HFFc6 (cell line): ENCODE measurements at regions not wholly inside any gene's neighbourhood (a gene's known extent, or its start where the extent isn't known, plus 50 kb on each side); places are given as distances from the start of the nearest gene placed in this dataset.

Experiments used
- DNase-seq: peaks from one replicate; pipeline ENCODE4 v3.0.0-alpha.2; 2018
- H3K27ac Mint-ChIP-seq: 2 replicates; pipeline ENCODE4 v1.8.0; 2020; ENCODE audit warnings: mild to moderate bottlenecking, mixed read lengths
- H3K27me3 Mint-ChIP-seq: 2 replicates; pipeline ENCODE4 v1.8.0; 2021; ENCODE audit warnings: mild to moderate bottlenecking, moderate library complexity, mixed read lengths; ENCODE audit not compliant: insufficient read depth
- H3K36me3 Mint-ChIP-seq: 2 replicates; pipeline ENCODE4 v1.8.0; 2021; ENCODE audit warnings: low read depth, mixed read lengths
- H3K4me1 Mint-ChIP-seq: 2 replicates; pipeline ENCODE4 v1.8.0; 2020; ENCODE audit warnings: low read depth, mixed read lengths
- H3K4me3 Mint-ChIP-seq: 2 replicates; pipeline ENCODE4 v1.8.0; 2020; ENCODE audit warnings: mild to moderate bottlenecking, moderate library complexity, mixed read lengths
- H3K9me3 Mint-ChIP-seq: 2 replicates; pipeline ENCODE4 v1.8.0; 2020; ENCODE audit warnings: mild to moderate bottlenecking, mixed read lengths
- CTCF ChIP-seq: fragments of 200-600 bp; sonication (generic); IDR thresholded peaks from 2 replicates; pipeline ENCODE4 v1.5.0; 2021; ENCODE audit warnings: antibody characterized with exemption, mild to moderate bottlenecking

GRCh38 chr2:139228276-139228675, 448.1 kb upstream of the NXPH2 start:
- Mint-ChIP-seq H3K4me3 (no peak overlapping the region), H3K4me1 (no peaks in the 10 kb centered on the region), H3K27ac (no peak overlapping the region), H3K36me3 (no peaks in the 10 kb centered on the region), H3K9me3 (peaks cover 14% of the 10 kb centered on the region; the same call in 1 of the 2 replicates), H3K27me3 (no peaks in the 10 kb centered on the region)
- no peak for TF ChIP-seq CTCF
- DNase-seq: no peak

DNA sequence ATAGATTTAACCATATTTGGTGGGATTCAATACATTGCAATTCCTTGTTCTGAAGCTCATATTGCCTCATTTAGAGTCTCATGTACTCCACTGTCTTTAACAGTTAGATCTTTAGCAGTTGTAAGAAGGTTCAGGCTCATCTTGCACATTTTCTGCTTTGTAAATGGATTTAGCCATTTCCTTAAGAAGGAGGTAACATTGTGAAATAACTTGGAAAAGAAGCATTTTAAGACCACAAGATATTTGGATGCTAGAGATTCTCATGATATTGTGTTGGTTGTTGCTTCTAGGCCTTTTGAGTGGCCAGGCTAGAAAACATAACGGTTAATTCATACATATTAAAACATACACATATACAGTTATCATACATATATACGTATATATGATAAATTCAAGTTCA, 445.8 kb upstream of the NXPH2 start:
- no peak for TF ChIP-seq CTCF
- DNase-seq: no peak
- Mint-ChIP-seq H3K36me3 (no peaks in the 10 kb centered on the region), H3K27me3 (no peaks in the 10 kb centered on the region), H3K27ac (no peak overlapping the region), H3K4me1 (no peaks in the 10 kb centered on the region), H3K4me3 (no peak overlapping the region), H3K9me3 (peaks cover 11% of the 10 kb centered on the region)

- Mint-ChIP-seq H3K4me3 (no peak overlapping the region), H3K27me3 (no peaks in the 10 kb centered on the region), H3K27ac (no peak overlapping the region), H3K9me3 (peaks cover 27% of the 10 kb centered on the region), H3K4me1 (no peaks in the 10 kb centered on the region), H3K36me3 (0 out of 2 replicates have a peak, but pooled peaks cover 8% of the 10 kb centered on the region)
- no peak for TF ChIP-seq CTCF
- DNase-seq: no peak
Observed at GRCh38 chr2:139218181-139218580, 438.0 kb upstream of the NXPH2 start.

- no peak for TF ChIP-seq CTCF
- no peaks in the 10 kb centered on the region for H3K4me1 Mint-ChIP-seq
- no peaks in the 10 kb centered on the region for H3K27me3 Mint-ChIP-seq
- H3K9me3 Mint-ChIP-seq: peaks cover 27% of the 10 kb centered on the region
- DNase-seq: no peak
- 0 out of 2 replicates have a peak, but pooled peaks cover 8% of the 10 kb centered on the region for H3K36me3 Mint-ChIP-seq
- H3K27ac Mint-ChIP-seq: no peak overlapping the region
- no peak overlapping the region for H3K4me3 Mint-ChIP-seq
Observed at GRCh38 chr2:139217641-139218040, 437.5 kb upstream of the NXPH2 start.

- Mint-ChIP-seq H3K4me3 (no peak overlapping the region), H3K27ac (no peak overlapping the region), H3K27me3 (no peaks in the 10 kb centered on the region), H3K9me3 (peaks cover 36% of the 10 kb centered on the region), H3K36me3 (0 out of 2 replicates have a peak, but pooled peaks cover 8% of the 10 kb centered on the region), H3K4me1 (no peaks in the 10 kb centered on the region)
- DNase-seq: no peak
- TF ChIP-seq CTCF: no peak
Observed at GRCh38 chr2:139216435-139216834, 436.2 kb upstream of the NXPH2 start.

GRCh38 chr2:139214801-139215200, 434.6 kb upstream of the NXPH2 start:
- Mint-ChIP-seq H3K4me3 (no peak overlapping the region), H3K36me3 (0 out of 2 replicates have a peak, but pooled peaks cover 8% of the 10 kb centered on the region), H3K9me3 (peaks cover 38% of the 10 kb centered on the region), H3K27me3 (no peaks in the 10 kb centered on the region), H3K4me1 (no peaks in the 10 kb centered on the region), H3K27ac (no peak overlapping the region)
- DNase-seq: no peak
- TF ChIP-seq CTCF: no peak
